ENCODE measurements at regions not wholly inside any gene's neighbourhood (a gene's known extent, or its start where the extent isn't known, plus 50 kb on each side); places are given as distances from the start of the nearest gene placed in this dataset.

GRCh38 chr9:82645600-82645999, 417.3 kb downstream of the RASEF start:
- intact Hi-C loops (cut with micrococcal nuclease) = no loop called here
- Histone ChIP-seq H3K4me1 (ENCODE audit: control insufficient read depth in 1 of 2, insufficient read depth in 2 of 2, low read length in 2 of 2) (no peaks in the 10 kb centered on the region), H4K20me1 (ENCODE audit: insufficient read depth) (no peaks in the 10 kb centered on the region), H3K4me3 (replicated peaks in 1 of 2; ENCODE audit: low read depth in 1 of 2, low read length in 2 of 2) (no peak overlapping the region), H3K36me3 (ENCODE audit: control insufficient read depth in 1 of 2, insufficient read depth in 2 of 2, low read length in 2 of 2) (no peaks in the 10 kb centered on the region), H2AFZ (ENCODE audit: low read depth, low read length, poor library complexity, severe bottlenecking) (no peak overlapping the region), H3K27me3 (ENCODE audit: insufficient read depth, low read length) (no peaks in the 10 kb centered on the region), H3K9me2 (ENCODE audit: insufficient read depth) (no peaks in the 10 kb centered on the region), H3K9ac (ENCODE audit: low read length) (no peak overlapping the region), H3K9me3 (ENCODE audit: control insufficient read depth in 1 of 2, insufficient read depth in 1 of 2, low read depth in 1 of 2, low read length in 2 of 2) (no peaks in the 10 kb centered on the region), H3K27ac (ENCODE audit: low read depth, low read length) (no peak overlapping the region), H3K79me2 (ENCODE audit: insufficient read depth, low read length) (no peaks in the 10 kb centered on the region), H3K4me2 (ENCODE audit: low read length) (no peak overlapping the region)
- ChIA-PET CTCF (no interaction called here), POLR2A (no interaction called here), RAD21 (ENCODE audit: low non-redundant PET in 1 of 2, low total read pairs in 2 of 2, uncharacterized antibody in 2 of 2, unreplicated experiment in 2 of 2) (no interaction called here)
- no peak for TF ChIP-seq ZBTB33 (IDR thresholded peaks at IDR 0.05; ENCODE audit: extremely low read depth, insufficient replicate concordance, low read length)
- no peak for TF ChIP-seq SIN3A (IDR thresholded peaks at IDR 0.05; ENCODE audit: low read depth)
- no peak for TF ChIP-seq JUND (IDR thresholded peaks at IDR 0.05)
- TF ChIP-seq EZH2phosphoT487 (IDR thresholded peaks at IDR 0.05; ENCODE audit: borderline replicate concordance) = no peak
- TF ChIP-seq CTCF (IDR thresholded peaks at IDR 0.05 in 2 of 3, conservative IDR thresholded peaks at IDR 0.05 in 1 of 3; ENCODE audit: borderline replicate concordance in 1 of 3, insufficient read depth in 1 of 3, low read depth in 2 of 3, low read length in 2 of 3) = no peak
- no peak for TF ChIP-seq ATF3 (IDR thresholded peaks at IDR 0.05)
- no peak for TF ChIP-seq POLR2AphosphoS5 (IDR thresholded peaks at IDR 0.05; ENCODE audit: low read depth, low read length)
- TF ChIP-seq EZH2 (IDR thresholded peaks at IDR 0.05) = no peak
- no peak for TF ChIP-seq ELF1 (IDR thresholded peaks at IDR 0.05; ENCODE audit: borderline replicate concordance, low read depth)
- TF ChIP-seq POLR2A (IDR thresholded peaks at IDR 0.05; ENCODE audit: borderline replicate concordance, extremely low read depth, insufficient read depth, insufficient read length) = no peak
- TF ChIP-seq REST (IDR thresholded peaks at IDR 0.05; ENCODE audit: low read depth) = no peak
- no peak for TF ChIP-seq ZFX (IDR thresholded peaks at IDR 0.05)
- no peak for TF ChIP-seq TCF7L2 (IDR thresholded peaks at IDR 0.05; ENCODE audit: borderline replicate concordance, extremely low read depth, insufficient read depth, insufficient read length)
- no peak for TF ChIP-seq MAX (IDR thresholded peaks at IDR 0.05)
- TF ChIP-seq CEBPB (IDR thresholded peaks at IDR 0.05; ENCODE audit: low read depth) = no peak
- no peak for DNase-seq (ENCODE audit: low read depth, low spot score)
- ATAC-seq = no peak
- BruUV-seq (replicated peaks) = no TSS peak
